NCI-H748 (cell line): ENCODE measurements at regions not wholly inside any gene's neighbourhood (a gene's known extent, or its start where the extent isn't known, plus 50 kb on each side); places are given as distances from the start of the nearest gene placed in this dataset.

Experiments used
- DNase-seq: peaks from one replicate; lab custom pipeline; 2025; ENCODE audit not compliant: unreplicated experiment; lab: John Stamatoyannopoulos, UW

GRCh38 chr2:103942199-103942598 is 911.7 kb upstream of the POU3F3 start:
- no peak for DNase-seq

GRCh38 chr2:103945083-103945482 is 908.8 kb upstream of the POU3F3 start:
- DNase-seq = no peak

GRCh38 chr2:103959174-103960128 is 894.5 kb upstream of the POU3F3 start:
- DNase-seq = peak; percentile 64

GRCh38 chr2:103960129-103960513 is 893.8 kb upstream of the POU3F3 start:
- DNase-seq = no peak

GRCh38 chr2:103960951-103961350 is 893.0 kb upstream of the POU3F3 start:
- no peak for DNase-seq

GRCh38 chr2:103961862-103962261 is 892.1 kb upstream of the POU3F3 start:
- DNase-seq = no peak

- DNase-seq = no peak
These were observed 891.2 kb upstream of the POU3F3 start for GRCh38 chr2:103962670-103963069.

GRCh38 chr2:103963146-103963725 is 890.7 kb upstream of the POU3F3 start:
- DNase-seq = no peak

- no peak for DNase-seq
These were observed 876.7 kb upstream of the POU3F3 start for GRCh38 chr2:103977241-103977640.

GRCh38 chr2:103977668-103978067 is 876.2 kb upstream of the POU3F3 start:
- DNase-seq = no peak

GRCh38 chr2:103980401-103980800 is 873.5 kb upstream of the POU3F3 start:
- DNase-seq = no peak

GRCh38 chr2:103982691-103983090 is 871.2 kb upstream of the POU3F3 start:
- no peak for DNase-seq

GRCh38 chr2:103986001-103986400 is 867.9 kb upstream of the POU3F3 start:
- DNase-seq = peak; percentile 1

GRCh38 chr2:103991591-103991990 is 862.3 kb upstream of the POU3F3 start:
- DNase-seq = peak; percentile 2

- DNase-seq = no peak
These were observed 849.1 kb upstream of the POU3F3 start for GRCh38 chr2:104004821-104005220.

GRCh38 chr2:104016801-104017200 is 837.1 kb upstream of the POU3F3 start:
- no peak for DNase-seq

- no peak for DNase-seq
These were observed 830.6 kb upstream of the POU3F3 start for GRCh38 chr2:104023306-104023705.

GRCh38 chr2:104023765-104024164 is 830.1 kb upstream of the POU3F3 start:
- no peak for DNase-seq

GRCh38 chr2:104025295-104025694 is 828.6 kb upstream of the POU3F3 start:
- no peak for DNase-seq

- no peak for DNase-seq
These were observed 827.2 kb upstream of the POU3F3 start for GRCh38 chr2:104026725-104027124.

GRCh38 chr2:104027321-104027720 is 826.6 kb upstream of the POU3F3 start:
- DNase-seq = no peak

GRCh38 chr2:104028061-104028460 is 825.9 kb upstream of the POU3F3 start:
- peak; percentile 70 for DNase-seq
